Fibroblast of skin of back (primary cell): ENCODE measurements at regions not wholly inside any gene's neighbourhood (a gene's known extent, or its start where the extent isn't known, plus 50 kb on each side); places are given as distances from the start of the nearest gene placed in this dataset.
"Not testable (repeated sequence)": the region's sequence is repeated elsewhere in the genome, so short reads cannot be mapped to it uniquely, and the experiment has no call there.

Experiments
- DNase-seq: peaks from one replicate; pipeline ENCODE4 v3.0.0-alpha.2; 2013

DNA sequence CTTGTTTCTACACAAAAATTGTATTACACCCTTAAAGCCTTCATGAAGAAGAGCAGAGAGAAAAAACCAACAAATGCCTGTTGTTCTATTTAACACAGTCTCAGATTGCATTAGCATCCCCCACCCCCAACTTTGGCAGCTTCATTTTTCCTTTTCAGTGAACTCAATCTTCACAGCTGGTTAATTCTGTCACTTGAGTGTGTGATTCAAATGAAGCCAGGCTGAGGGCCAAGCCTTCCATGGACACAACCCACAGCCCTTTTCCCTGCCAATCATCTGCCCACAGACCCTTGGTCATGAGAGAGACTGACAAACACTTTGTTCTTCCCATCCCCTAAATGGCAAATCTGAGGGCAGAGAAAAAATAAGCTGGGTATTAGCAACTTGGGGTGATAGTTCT is 217.5 kb upstream of the NMUR2 start:
- no peak for DNase-seq

DNA sequence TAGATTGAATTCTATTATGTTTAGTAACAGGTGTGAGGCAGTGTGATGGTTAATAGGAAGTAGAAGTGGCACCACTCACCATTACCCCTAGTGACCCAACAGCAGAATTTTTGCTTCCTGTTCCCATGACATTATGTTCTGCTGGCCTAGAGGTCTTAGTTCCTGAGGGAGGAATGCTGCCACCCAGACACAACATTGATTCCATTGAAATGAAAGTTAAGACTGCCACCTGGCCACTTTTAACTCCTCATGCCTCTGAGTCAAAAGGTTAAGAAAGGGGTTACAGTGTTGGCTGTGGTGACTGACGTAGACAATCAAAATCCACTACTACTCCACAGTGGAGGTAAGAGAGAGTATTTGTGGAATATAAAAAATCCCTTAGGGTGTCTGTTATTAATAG is 218.9 kb upstream of the NMUR2 start:
- DNase-seq, result no peak

DNA sequence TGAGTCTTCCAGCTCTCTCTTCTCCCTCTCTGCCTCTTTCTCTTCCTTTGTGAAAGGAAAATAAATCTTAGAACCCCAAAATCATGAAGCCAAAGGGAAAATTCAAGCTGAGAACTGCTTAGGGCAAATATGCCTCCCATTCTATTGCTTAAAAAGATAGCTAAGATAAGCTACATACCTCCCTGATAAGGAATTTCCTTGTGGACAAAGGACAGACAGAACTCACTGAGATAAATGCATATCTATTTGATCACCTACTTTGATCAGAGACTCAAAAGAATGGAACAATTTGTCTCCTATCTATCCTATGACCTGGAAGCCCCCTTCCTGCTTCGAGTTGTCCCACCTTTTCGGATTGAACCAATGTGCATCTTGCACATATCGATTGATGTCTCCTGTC is 220.6 kb upstream of the NMUR2 start:
- DNase-seq, result no peak

DNA sequence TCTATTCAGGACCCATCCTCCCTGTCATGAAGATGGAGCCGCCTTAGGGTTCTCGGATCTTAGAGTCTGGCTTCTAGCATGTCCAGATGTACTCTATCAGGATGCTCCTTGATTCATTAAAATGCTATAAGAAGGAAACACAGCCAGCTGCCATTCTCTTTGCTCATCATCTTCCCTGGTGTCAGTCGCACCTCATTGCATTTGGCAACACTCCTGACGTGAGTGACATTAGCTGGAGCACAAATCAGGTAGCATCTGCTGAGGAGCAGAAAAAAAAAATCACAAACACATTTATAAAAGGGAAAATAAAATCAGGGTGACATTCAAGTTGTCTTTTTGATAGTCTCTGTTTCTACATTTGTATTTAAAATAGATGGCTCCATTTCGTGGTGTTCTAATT is 226.1 kb upstream of the NMUR2 start:
- no peak for DNase-seq

DNA sequence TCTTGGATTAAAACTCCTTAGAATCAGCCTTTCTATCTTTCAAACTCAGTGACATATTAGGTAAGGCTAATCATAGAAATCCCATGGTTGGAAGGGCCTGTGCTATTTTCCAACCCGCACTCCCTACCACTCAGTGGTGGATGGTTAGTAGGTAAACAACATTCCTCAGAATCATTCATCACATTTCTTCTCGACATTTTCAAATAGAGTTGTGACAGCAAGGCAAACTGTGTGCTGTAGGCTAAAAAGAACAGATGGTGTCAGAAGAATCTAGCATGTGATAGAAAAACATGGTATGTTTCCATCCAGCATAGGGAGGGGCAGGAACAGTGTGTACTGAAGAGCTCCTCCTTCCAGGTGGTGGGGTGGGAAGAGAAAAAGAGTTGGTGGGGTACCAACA is 227.3 kb upstream of the NMUR2 start:
- DNase-seq, result no peak

DNA sequence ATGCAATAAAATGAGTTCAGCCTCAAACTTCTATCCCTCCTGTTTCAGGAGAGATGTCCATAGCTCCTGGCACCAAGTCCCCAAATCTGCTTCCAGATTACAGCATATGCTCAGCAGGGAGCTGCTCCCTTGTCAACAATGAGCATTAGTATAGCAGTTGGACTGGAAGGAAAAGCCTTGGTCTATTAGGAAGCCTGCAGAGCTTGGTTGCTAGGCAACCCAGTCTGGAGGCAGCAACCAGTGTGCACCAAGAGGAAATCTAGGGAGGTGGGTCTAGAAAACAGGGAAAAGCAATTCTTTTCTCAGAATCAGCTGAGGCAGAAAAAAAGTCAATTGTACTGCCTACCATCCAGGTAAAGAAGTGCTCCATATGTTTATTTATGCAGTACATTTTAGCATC is 229.5 kb upstream of the NMUR2 start:
- no peak for DNase-seq

DNA sequence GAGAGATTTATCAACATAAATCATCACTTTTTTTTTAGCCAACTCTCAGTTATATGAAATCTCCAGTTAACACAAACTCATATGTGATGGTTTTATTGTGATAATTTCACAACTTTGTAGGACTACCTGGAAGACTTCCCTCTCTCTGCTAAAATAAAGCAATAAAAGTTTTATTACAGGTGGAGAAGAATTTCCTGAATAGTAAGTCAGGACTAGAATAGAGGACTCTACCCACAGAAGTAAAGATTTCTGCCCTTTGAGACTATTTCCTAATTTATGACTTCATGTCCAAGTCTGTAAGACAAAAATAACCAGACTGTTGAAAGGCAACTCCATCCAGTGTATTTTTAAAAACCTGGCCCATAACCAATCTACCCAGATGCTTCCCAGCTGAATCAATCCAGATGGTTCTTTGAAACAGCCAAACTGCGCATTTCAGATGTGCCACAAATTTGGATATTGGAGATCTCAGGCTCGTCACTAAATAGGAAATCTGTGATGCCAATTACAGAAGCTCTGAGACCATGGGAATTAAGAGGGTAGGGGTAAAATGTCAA is 234.0 kb upstream of the NMUR2 start:
- DNase-seq, result no peak

DNA sequence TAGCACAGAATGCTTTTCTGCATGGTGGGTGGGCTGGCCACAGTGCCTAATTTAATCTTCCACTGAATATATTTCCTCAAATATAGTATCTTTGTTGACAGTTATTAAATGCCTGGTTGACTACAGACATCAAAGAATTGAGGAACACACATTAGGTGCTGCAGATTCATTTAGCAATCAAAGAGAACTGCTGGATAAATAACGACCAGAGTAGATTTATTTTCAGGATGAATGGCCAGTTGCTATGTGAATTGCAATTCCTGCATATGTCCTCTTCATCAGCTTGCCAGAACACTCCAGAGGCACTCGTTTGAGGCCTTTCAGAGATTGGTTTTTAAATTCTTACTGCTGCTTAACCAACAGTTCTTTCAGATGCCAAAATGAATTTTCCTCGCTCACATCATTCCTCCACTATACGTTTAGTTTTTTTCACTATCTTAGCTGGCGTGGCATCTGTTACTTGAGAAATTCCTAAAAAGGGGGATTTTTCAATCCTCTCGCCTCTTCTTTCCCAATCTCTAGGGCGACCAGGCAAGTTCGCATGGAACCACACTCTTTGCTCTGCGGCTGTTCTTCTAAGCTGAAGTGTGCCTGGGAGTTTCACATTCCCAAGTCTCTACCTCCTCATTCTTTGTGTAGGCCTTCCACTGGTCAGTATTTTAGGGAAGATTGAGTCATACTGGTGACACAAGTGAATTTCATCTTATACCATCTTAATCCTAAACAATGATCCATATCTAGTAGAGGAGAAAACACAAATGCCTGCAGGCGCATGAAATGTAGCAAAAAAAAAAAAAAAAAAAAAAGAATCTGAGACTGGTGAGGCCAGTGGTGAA is 237.1 kb upstream of the NMUR2 start:
- DNase-seq, result no peak

DNA sequence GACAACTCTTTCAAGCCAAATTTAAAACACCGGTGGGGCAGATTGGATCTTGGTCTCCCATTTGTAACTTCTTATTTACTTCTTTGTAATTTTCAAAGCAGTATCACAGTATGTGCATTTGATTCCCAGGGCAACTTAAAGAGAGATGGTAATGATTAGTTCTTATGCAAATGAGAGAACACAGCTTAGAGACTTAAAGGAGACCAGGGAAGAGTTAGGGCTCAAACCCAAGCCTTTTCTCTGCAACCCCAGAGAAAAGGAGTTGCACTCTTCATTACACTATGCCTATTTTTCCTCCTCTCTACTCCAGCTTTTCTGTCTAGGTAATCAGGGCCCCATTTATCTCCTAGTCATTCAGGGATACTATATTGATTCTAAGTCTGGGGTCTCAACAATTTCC is 237.8 kb upstream of the NMUR2 start:
- DNase-seq, result no peak

DNA sequence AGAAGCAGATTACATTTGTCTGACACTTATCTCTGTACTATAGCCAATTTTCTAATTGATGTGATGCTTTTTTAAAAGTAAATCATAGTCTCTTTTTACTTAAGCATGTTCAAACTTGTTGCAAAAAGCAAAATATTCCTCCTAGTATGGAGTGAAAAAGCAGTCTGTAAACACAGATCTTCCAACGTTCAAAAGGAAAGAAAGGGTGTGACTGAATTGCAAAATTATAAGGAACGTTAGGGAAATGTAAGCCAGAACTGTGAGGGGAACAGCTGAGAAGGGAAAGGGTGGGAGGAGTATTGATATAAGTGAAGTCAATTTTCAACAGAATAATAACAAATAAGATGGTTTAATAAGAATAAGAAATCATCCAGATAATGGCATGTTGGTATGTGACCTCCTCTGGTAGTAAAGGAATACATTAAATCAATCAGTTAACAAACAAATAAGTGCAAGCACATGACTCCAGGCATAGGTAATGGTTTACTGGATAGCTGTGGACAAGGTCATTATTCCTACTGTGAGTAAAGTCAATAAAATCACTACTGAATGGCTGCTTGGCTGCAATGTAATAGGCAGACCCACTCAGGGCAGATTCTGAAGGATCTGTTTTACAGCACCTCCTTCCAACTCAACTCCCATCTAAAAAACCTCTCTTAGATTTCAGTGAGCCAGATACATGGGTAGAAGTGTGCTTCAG is 239.1 kb upstream of the NMUR2 start:
- DNase-seq, result no peak

DNA sequence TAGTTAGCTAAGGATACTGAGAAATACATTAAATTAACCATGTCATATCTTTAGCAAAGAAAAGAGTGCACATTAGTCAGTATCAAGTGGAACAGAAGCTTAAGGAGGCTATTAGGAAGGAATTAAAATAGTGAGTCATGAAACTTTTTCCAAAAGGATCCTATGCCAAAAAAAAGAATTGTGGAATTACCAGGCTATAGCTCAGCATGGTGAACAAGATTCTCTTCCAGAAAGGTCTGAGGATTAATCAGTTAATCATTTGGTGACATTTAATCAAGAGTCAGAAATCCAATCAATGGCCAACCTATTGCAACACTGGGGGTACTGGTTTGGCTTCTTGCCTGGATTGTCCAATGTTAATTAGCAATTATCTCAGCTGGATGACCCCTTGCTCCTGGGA is 244.5 kb upstream of the NMUR2 start:
- no peak for DNase-seq

DNA sequence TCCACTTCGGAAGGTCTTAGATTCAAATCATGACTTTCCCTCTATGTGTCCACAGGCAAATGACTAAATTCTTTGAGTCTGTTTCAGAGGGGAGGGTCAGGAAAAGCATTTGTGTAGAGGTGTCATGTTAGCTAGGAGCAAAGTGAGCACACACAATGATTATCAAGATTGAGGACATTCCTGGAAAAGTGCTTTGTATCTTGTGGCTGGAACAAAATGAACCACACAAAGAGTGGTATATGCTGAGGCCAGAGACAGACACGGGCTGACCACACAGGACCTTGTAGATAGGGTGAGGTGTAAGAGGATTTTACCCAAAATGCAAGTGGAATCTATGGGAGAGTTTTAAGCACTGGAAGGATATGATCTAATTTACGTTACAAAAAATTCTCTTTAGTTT is 245.3 kb upstream of the NMUR2 start:
- DNase-seq, result no peak

DNA sequence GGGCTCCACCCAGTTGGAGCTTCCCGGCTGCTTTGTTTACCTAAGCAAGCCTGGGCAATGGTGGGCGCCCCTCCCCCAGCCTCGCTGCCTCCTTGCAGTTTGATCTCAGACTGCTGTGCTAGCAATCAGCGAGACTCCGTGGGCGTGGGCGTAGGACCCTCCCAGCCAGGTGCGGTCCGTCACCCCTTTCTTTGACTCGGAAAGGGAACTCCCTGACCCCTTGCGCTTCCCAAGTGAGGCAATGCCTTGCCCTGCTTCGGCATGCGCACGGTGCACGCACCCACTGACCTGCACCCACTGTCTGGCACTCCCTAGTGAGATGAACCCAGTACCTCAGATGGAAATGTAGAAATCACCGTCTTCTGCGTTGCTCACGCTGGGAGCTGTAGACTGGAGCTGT is 254.4 kb upstream of the NMUR2 start:
- not testable (repeated sequence) for DNase-seq

DNA sequence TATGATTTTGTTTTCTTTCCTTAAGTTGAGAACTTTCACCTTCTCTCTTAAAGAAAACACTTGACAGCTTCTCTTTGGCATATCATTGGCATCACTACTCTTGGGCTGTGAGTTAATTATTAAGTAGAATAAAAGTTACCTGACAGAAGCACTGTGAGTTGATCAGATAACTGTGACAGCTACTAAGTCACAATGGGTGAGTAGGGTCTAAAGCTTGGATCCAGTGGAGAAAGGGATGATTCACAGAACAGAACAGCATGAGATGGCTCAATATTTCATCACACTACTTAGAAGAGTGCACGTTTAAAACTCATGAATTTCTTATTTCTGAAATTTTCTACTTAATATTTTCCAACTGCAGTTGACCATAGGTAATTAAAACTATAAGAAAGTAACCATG is 268.5 kb upstream of the NMUR2 start:
- no peak for DNase-seq

DNA sequence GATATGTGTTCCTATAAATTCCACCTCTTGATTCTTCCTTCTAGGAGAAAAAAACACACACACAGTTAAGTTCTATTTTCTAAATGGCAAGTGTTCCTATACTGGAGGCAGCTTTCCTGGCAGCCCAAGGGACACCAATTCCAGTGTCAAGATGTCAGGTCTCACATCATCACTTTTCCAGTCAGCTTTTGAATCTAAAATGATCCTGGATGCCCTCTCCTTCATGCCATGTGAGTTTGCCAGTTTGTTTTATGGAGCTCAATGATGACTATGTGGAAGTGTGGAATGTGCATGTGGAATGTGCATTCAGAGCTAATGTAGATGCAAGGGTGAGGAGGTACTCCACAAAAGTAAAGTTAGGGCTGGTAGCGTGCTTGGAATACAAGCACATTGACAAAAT is 269.3 kb upstream of the NMUR2 start:
- no peak for DNase-seq

DNA sequence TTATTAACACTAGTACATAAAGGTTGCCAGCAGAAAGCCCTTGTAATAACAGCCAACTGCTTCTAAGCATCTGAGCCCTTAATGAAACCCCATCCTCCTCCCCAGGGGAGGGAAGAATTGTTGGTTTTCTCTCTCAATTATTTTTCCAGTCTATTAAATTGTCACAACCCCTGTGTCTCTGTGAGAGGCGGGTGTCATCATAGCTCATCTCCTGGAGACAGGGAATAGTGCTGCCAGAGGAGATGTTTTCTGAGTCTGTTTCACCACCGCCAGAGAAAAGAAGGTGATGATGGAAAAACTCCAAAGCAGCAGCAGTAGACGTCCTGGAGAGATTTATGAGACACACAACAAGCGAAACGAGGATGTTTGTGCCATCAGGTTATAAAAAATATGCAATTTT is 271.1 kb upstream of the NMUR2 start:
- DNase-seq, result no peak

DNA sequence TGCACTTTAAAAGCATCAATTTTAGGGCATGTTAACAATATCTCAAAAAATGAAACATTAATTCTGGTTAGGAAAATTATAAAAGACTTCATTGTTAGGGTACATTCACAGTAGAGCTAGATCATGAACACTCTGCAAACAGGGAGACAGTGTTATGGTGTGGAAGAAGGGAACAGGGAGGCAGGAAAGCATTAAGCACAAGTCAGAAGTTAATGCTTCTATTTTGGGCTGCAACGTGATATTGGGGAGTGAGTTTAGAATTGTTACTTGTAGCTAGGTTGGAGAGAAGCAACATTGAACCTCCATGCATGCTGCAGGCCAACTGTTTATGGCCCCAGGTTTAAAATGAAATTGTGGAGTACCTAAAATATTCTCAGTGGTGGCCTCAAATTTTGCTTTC is 278.1 kb upstream of the NMUR2 start:
- DNase-seq, result no peak

DNA sequence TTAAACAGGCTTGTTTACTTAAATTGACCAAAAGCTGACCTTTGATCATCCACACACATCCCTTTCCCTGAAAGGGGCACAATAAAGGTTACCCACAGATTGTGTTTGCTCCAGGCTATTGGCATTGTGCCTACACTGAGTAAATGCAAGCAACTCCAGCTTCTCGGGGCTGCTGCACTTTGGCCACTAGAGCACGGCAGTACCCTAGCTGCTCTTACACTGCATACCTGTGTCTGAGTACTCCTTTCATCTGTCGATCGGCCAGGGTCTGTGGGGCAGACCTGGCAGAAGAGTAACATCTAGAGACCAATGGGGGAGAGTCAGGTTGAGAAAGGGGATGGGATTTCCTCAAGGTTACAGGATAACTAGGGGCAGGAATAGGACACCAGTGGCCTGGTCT is 281.9 kb upstream of the NMUR2 start:
- DNase-seq, result no peak

DNA sequence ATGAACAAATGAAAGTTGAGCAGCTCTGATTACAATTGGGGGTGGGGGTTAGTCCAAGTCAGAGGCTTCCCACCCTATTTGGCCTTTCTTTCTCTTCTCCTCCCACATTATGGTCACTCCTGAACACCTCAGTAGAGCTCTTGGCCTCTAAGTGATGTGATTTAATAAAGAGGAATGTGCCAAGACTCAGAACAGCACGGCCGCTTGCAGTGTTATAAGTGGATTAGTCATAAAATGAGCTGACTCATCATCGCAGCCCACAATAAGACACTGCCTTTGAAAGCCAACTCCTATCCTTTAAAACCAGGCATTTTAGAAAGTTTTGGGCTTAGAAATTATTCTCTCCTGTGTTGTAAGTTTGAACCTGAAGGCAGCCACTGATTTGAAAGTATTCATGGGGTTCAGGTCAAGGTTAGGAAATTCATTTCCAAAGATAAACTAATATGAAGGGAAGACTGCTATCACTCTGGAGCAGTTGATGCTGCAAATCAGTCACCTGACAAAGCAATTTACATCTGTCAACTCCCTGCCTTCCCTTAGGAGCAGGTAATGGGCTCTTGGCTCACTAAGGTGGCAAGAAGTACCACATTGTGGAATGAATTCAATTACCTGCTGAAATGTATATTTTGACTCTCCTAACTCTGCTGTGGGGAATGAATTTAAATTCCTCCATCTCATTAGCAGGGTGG is 283.6 kb upstream of the NMUR2 start:
- peak; percentile 88 for DNase-seq

DNA sequence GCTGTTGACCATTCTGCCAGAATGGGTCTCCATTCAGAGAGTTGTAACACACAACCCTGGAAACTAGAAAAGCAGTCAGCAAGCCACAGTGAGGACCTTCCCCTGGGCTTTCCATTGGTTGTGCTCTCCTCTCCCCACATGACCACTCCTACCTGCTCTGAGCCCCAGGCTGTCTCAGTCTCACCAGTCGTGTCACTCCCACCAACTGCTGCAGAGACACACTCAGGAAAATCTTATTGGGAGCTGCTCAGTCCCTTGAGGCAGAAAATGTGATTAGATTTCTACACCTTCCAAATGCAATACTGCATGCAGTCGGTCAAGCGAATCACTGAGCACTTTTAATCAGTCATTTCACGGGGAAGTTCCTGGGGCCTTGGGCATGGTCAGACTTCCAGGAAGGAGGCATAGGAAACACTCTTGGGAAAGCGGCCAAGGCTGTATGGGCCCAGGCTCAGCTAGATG is 284.2 kb upstream of the NMUR2 start:
- no peak for DNase-seq

DNA sequence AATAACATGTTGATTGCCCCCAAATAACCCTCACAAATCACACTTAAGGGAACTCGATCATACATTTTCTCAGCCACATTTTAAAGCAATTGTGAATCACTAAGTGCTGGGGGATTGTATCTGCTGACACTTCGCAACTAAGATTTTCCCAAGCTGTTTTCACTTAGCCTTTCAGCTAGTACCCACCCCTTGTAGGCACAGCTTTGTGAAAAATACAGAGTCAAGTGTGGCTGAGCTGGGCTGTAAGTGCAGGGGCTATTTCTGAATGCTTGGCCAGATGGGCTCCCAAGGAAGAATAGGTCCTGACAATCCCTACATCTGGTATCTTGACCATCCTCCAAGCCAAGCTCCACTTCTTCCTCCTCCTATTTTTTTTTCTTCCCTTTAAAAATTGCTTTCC is 289.2 kb upstream of the NMUR2 start:
- no peak for DNase-seq

DNA sequence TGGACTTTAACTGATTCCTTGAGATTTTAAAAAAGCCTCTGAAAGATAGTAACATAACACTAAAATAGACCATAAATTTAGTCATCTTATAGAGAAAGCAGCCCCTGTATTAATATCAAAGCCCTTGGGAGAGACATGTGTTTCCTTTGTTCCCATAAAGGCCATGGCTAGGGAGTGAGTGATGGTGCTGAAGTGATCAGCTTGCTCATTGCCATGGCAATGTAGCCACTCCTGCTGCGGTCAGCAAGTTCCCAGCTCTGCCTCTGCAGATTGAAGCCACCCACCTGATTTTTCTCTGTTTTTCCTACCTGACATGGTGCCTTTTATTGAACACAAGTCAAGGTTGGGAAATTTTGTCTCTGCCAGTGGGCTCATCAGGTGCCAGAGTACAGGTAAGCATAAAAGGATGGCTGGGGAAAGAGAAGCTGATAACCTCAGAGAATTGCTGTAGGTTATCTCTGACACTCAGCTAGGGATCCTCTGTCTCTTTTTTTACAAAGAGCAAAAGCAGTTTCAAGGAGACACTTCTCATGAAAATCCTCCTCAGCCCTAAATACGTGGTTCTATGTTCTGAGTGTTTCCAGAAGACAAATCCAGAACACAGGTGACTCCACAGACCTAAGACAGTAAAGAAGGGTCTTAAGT is 296.3 kb upstream of the NMUR2 start:
- DNase-seq, result no peak

DNA sequence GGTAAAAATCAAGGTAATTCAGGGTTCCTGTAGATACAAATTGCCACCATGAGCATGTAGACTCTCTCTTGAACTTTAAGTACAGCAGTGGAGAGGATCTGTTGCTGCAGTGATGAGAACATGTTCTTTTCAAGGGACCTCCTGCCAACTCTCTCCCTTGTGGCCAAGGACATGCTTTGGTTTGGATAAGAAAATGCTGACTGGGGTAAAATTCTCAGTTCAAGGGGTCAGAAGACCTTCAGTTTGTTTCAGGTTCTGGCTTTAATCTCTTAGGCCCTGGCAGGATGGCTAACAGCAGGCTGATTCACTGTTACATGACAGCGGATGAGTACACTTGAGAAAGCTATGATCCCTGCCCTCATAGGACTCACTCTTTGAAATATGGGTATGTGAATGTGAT is 299.2 kb upstream of the NMUR2 start:
- DNase-seq, result no peak
